Esophagus squamous epithelium (tissue), 5 donors: ENCODE measurements at regions not wholly inside any gene's neighbourhood (a gene's known extent, or its start where the extent isn't known, plus 50 kb on each side); places are given as distances from the start of the nearest gene placed in this dataset.

Experiments
- DNase-seq: peaks from one replicate; lab custom pipeline; 2025; lab: John Stamatoyannopoulos, UW
- H3K27ac ChIP-seq, 4 donors: fragments of 200-600 bp; sonication (generic); one replicate each; pipeline ENCODE4 v1.5.1; 2016 to 2019; ENCODE audit warnings: mild to moderate bottlenecking in 1 of 4
- H3K27me3 ChIP-seq, 4 donors: fragments of 200-600 bp; sonication (generic); 1 replicate in 3 of 4; 2 replicates in 1 of 4; pipeline versions ENCODE4 v1.5.1 to v1.6.0; 2017 to 2021; ENCODE audit warnings: antibody characterized with exemption in 1 of 4
- H3K36me3 ChIP-seq, 3 donors: fragments of 200-600 bp; sonication (generic); one replicate each; pipeline ENCODE4 v1.5.1; 2016 to 2019
- H3K4me1 ChIP-seq, 3 donors: fragments of 200-600 bp; sonication (generic); one replicate each; pipeline ENCODE4 v1.5.1; 2017 to 2019
- H3K4me3 ChIP-seq, 4 donors: fragments of 200-600 bp; sonication (generic); 1 replicate in 3 of 4; 2 replicates in 1 of 4; pipeline ENCODE4 v1.5.1; 2016 to 2019; ENCODE audit warnings: mild to moderate bottlenecking in 2 of 4, moderate library complexity in 1 of 4
- H3K9me3 ChIP-seq, 3 donors: fragments of 200-600 bp; sonication (generic); one replicate each; pipeline ENCODE4 v1.5.1; 2016 to 2019
- POLR2A ChIP-seq, 4 donors: fragments of 450-650 bp; IDR thresholded peaks; one replicate each; pipeline ENCODE4 v1.6.1; 2017; ENCODE audit warnings: antibody characterized with exemption in 4 of 4, mild to moderate bottlenecking in 4 of 4, moderate library complexity in 3 of 4
- WGBS, 2 donors: methylation state at CpG; one replicate each; pipeline ENCODE4 v1.1.5; 2018; 5-methylcytosine and 5-hydroxymethylcytosine counted together
- intact Hi-C: fragments of 100-400 bp; cut with DNase I; formaldehyde crosslinking; loops from one replicate; pipeline ENCODE4 v1.15.0; 2022
- TF ChIP-seq, protein P1 (sequence below), 6 experiments: fragments of 450-650 bp in 4 of 6; fragments of 200-600 bp in 2 of 6; sonication (generic) in 2 of 6; IDR thresholded peaks; one replicate each; pipeline ENCODE4 v1.5.1; 2016 to 2019; ENCODE audit warnings: antibody characterized with exemption in 6 of 6, mild to moderate bottlenecking in 4 of 6, moderate library complexity in 4 of 6
- donor health status: DM: yes; HTN: yes; CAD: no.

DNA sequence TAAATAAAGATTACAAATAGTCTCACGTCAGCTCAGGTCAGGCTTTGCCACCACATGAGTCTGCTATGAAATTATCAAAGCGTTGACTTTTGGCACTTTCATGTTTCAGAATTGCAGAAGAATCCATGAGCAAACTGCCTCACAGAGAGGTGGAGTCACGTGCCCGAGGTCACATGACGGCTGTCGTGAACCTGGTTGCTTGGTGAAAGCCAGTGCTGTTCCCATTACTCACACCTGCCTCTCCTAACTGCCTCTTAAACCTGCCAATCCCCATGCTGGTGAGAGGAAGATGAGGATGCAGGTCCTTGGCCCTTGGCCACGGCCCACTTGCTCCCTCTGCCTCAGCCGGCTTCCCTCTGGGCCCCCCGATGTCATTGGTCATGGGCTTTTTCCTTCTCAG lies 272.7 kb downstream of the BCL11B start:
- H3K4me1 ChIP-seq = peaks cover 0 to 22% (median 0%) of the 10 kb centered on the region in 3 donors
- WGBS, 2 donors = 79 to 83% methylated on average over 8 to 9 of the region's 9 CpGs
- TF ChIP-seq, protein P1, sequence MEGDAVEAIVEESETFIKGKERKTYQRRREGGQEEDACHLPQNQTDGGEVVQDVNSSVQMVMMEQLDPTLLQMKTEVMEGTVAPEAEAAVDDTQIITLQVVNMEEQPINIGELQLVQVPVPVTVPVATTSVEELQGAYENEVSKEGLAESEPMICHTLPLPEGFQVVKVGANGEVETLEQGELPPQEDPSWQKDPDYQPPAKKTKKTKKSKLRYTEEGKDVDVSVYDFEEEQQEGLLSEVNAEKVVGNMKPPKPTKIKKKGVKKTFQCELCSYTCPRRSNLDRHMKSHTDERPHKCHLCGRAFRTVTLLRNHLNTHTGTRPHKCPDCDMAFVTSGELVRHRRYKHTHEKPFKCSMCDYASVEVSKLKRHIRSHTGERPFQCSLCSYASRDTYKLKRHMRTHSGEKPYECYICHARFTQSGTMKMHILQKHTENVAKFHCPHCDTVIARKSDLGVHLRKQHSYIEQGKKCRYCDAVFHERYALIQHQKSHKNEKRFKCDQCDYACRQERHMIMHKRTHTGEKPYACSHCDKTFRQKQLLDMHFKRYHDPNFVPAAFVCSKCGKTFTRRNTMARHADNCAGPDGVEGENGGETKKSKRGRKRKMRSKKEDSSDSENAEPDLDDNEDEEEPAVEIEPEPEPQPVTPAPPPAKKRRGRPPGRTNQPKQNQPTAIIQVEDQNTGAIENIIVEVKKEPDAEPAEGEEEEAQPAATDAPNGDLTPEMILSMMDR (IDR thresholded peaks at IDR 0.05) = no peak
- no peak for TF ChIP-seq POLR2A (IDR thresholded peaks at IDR 0.05)
- intact Hi-C loops = no loop called here
- H3K36me3 ChIP-seq = no peaks in the 10 kb centered on the region
- H3K4me3 ChIP-seq = no peak overlapping the region
- no peaks in the 10 kb centered on the region for H3K9me3 ChIP-seq
- H3K27me3 ChIP-seq = no peaks in the 10 kb centered on the region
- H3K27ac ChIP-seq = no peak overlapping the region
- no peak for DNase-seq

DNA sequence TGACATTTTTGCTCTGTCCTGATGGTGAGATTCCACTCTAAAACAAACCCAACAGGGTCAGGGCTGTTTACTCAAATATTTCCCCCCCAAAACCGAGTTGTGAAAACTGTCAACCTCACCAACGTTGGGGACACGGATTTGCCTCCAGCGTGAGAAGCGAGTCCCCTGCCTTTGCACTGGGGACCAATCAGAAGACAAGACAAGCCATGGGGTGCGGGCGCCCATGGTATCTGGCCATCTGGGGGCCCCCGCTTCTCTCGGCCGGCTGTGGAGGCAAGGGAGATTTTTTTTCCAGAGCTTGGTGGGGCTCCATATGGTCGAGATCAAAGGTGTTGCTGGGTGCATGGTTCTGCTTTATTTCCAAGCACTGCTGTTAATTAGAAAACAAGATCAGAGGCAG lies 272.1 kb downstream of the BCL11B start:
- WGBS, 2 donors = 78 to 81% methylated on average over 4 to 11 of the region's 11 CpGs
- Histone ChIP-seq H3K4me3 (no peak overlapping the region), H3K27ac (no peak overlapping the region), H3K36me3 (no peaks in the 10 kb centered on the region), H3K27me3 (no peaks in the 10 kb centered on the region), H3K9me3 (no peaks in the 10 kb centered on the region), H3K4me1 (peaks cover 0 to 20% (median 0%) of the 10 kb centered on the region in 3 donors)
- no peak for DNase-seq
- intact Hi-C loops = no loop called here
- TF ChIP-seq POLR2A (IDR thresholded peaks at IDR 0.05) = no peak

DNA sequence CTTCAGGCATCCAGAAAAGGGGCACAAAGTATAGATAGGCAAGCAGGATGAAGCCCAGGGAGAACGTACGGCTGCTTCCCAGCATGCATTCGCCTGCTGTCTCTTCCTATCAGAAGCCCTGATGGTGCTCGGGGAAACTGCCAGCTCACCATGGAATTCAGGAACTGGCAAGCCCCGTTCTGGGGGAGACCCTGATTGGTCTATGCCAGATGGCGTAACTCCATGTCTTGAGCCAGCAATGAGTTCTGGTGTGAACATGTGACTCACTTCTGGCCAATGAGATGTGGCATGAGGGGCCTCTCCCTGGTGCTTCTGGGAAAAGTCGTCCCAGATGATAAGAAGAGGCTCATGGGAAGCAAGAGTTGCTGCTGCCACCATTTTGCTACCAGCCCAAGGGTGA lies 270.8 kb downstream of the BCL11B start:
- H3K4me3 ChIP-seq = no peak overlapping the region
- H3K36me3 ChIP-seq = no peaks in the 10 kb centered on the region
- no peak for TF ChIP-seq POLR2A (IDR thresholded peaks at IDR 0.05)
- TF ChIP-seq, protein P1 (IDR thresholded peaks at IDR 0.05) = no peak
- no peaks in the 10 kb centered on the region for H3K27me3 ChIP-seq
- no peak overlapping the region for H3K27ac ChIP-seq
- 60 to 87% methylated on average over 1 to 4 of the region's 7 CpGs for WGBS, 2 donors
- DNase-seq = no peak
- intact Hi-C loops = no loop called here
- peaks cover 0 to 18% (median 0%) of the 10 kb centered on the region in 3 donors for H3K4me1 ChIP-seq
- H3K9me3 ChIP-seq = no peaks in the 10 kb centered on the region

DNA sequence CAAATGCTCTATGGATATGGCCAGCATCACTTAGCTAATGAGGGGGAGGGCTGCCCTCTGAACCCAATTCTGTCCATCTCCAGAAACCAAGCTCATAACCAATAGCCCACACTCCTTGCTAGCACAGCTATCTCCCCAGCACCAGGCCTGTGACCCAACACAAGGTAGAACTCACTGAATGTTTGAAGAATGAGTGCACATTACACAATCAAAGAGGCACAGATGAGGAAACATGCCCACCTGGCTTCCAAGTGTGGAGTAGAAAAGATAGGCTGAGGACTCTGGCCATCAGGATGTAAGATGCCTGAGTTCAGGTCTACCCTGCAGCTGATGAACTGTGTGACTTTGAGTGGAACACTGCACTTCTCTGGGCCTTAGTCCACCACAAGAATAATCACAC lies 268.4 kb downstream of the BCL11B start:
- Histone ChIP-seq H3K27ac (peak overlapping the region in 1 of 4 donors; percentile 14), H3K27me3 (no peaks in the 10 kb centered on the region), H3K9me3 (no peaks in the 10 kb centered on the region), H3K36me3 (no peaks in the 10 kb centered on the region), H3K4me1 (peaks cover 0 to 18% (median 0%) of the 10 kb centered on the region in 3 donors), H3K4me3 (no peak overlapping the region)
- intact Hi-C loops = no loop called here
- TF ChIP-seq, protein P1 (IDR thresholded peaks at IDR 0.05) = no peak
- no peak for DNase-seq

DNA sequence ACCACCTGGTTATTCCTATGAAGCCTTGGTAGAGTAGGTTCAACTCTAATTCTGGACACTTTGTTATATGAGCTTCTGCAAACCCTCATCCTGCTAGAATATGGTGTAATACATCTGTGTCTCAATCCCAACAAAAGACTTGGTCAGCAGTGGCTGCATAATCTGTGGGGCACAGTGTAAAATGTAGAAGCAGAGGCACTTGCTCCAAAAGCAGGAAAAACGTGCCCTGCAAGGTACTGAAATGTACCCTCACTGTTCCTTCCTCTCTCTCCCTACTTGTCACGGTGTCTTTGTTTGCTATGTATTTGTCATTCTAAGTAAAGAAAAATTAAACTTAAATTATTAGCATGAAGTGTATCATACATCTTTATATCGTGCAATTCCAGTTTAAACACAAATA lies 267.9 kb downstream of the BCL11B start:
- Histone ChIP-seq H3K27me3 (no peaks in the 10 kb centered on the region), H3K36me3 (no peaks in the 10 kb centered on the region), H3K4me1 (peaks cover 0 to 18% (median 0%) of the 10 kb centered on the region in 3 donors), H3K9me3 (no peaks in the 10 kb centered on the region), H3K4me3 (no peak overlapping the region), H3K27ac (no peak overlapping the region)
- TF ChIP-seq POLR2A (IDR thresholded peaks at IDR 0.05) = no peak
- TF ChIP-seq, protein P1 (IDR thresholded peaks at IDR 0.05) = no peak
- DNase-seq = no peak
- WGBS, 2 donors = 30 to 48% methylated on average over 3 of the region's 3 CpGs
- intact Hi-C loops = no loop called here

DNA sequence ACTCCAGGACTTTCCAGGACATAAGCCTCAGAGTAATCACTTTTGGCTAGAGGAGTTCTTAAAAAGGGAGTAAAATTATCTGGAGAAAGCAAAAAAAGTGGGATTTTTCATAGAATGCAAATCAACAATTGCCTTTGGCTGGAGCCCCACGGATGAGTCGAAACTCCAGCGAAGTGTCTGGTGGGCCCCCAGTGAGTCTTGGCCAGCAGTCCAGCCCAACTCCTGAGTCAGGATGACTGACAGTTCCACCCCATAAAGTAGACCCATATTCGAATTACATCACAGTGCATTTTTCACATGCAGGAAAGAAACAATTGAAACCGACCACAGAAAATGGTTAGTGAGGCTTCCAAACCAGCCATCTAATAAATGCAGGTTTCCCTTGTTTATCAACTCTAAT lies 265.7 kb downstream of the BCL11B start:
- peaks cover 0 to 18% (median 0%) of the 10 kb centered on the region in 3 donors for H3K4me1 ChIP-seq
- H3K4me3 ChIP-seq = no peak overlapping the region
- intact Hi-C loops = no loop called here
- H3K27me3 ChIP-seq = no peaks in the 10 kb centered on the region
- no peaks in the 10 kb centered on the region for H3K36me3 ChIP-seq
- WGBS, 2 donors = 69 to 76% methylated on average over 5 of the region's 5 CpGs
- H3K27ac ChIP-seq = no peak overlapping the region
- TF ChIP-seq POLR2A (IDR thresholded peaks at IDR 0.05) = no peak
- TF ChIP-seq, protein P1 (IDR thresholded peaks at IDR 0.05) = no peak
- no peak for DNase-seq
- H3K9me3 ChIP-seq = no peaks in the 10 kb centered on the region
